ENCODE measurements at regions not wholly inside any gene's neighbourhood (a gene's known extent, or its start where the extent isn't known, plus 50 kb on each side); places are given as distances from the start of the nearest gene placed in this dataset.
"Not testable (repeated sequence)": the region's sequence is repeated elsewhere in the genome, so short reads cannot be mapped to it uniquely, and the experiment has no call there.

- DNase-seq, result peak; percentile 51
Observed at GRCh38 chr4:3365871-3366842, 73.3 kb downstream of the RGS12 start.

- peak; percentile 57 for DNase-seq
Observed at GRCh38 chr4:3366893-3367775, 74.3 kb downstream of the RGS12 start.

- no peak for DNase-seq
Observed at GRCh38 chr4:3367866-3368265, 73.9 kb upstream of the HGFAC start.

- no peak for DNase-seq
Observed at GRCh38 chr4:3368334-3368733, 73.4 kb upstream of the HGFAC start.

GRCh38 chr4:3368841-3369760 lies 72.7 kb upstream of the HGFAC start:
- no peak for DNase-seq

- DNase-seq, result no peak
Observed at GRCh38 chr4:3369781-3370674, 71.7 kb upstream of the HGFAC start.

GRCh38 chr4:3371033-3372001 lies 70.5 kb upstream of the HGFAC start:
- peak; percentile 56 for DNase-seq

- DNase-seq, result no peak
Observed at GRCh38 chr4:3372264-3372932, 69.4 kb upstream of the HGFAC start.

- no peak for DNase-seq
Observed at GRCh38 chr4:3372933-3373465, 68.8 kb upstream of the HGFAC start.

GRCh38 chr4:3373468-3373867 lies 68.3 kb upstream of the HGFAC start:
- no peak for DNase-seq

- DNase-seq, result no peak
Observed at GRCh38 chr4:3374011-3374645, 67.6 kb upstream of the HGFAC start.

GRCh38 chr4:3374667-3375066 lies 67.1 kb upstream of the HGFAC start:
- no peak for DNase-seq

- no peak for DNase-seq
Observed at GRCh38 chr4:3375688-3376087, 66.1 kb upstream of the HGFAC start.

GRCh38 chr4:3376266-3376665 lies 65.5 kb upstream of the HGFAC start:
- no peak for DNase-seq

- no peak for DNase-seq
Observed at GRCh38 chr4:3377557-3377956, 64.2 kb upstream of the HGFAC start.

- DNase-seq, result not testable (repeated sequence)
Observed at GRCh38 chr4:3380336-3380735, 61.4 kb upstream of the HGFAC start.

GRCh38 chr4:3381208-3381607 lies 60.6 kb upstream of the HGFAC start:
- not testable (repeated sequence) for DNase-seq

- no peak for DNase-seq
Observed at GRCh38 chr4:3382251-3382650, 59.5 kb upstream of the HGFAC start.

- DNase-seq, result no peak
Observed at GRCh38 chr4:3384391-3384770, 57.4 kb upstream of the HGFAC start.

Measured in islet precursor cell (in vitro differentiated cells).